H1 (cell line): ENCODE measurements at regions not wholly inside any gene's neighbourhood (a gene's known extent, or its start where the extent isn't known, plus 50 kb on each side); places are given as distances from the start of the nearest gene placed in this dataset.

Experiments
- CTCF ChIA-PET: fragments of 300-600 bp; sonication (Branson Sonifier 250); formaldehyde crosslinking; loops from one replicate; lab custom pipeline; 2021; ENCODE audit not compliant: partially characterized antibody; lab: Charles Lee
- POLR2A ChIA-PET: fragments of 300-600 bp; sonication (Branson Sonifier 250); formaldehyde crosslinking; loops from one replicate; lab custom pipeline; 2021; ENCODE audit warnings: inconsistent platforms; ENCODE audit not compliant: partially characterized antibody; lab: Charles Lee
- DNase-seq, 2 experiments: peaks; one replicate each; pipeline versions ENCODE4 v3.0.0 to v3.0.0-alpha.2; 2010 to 2022; ENCODE audit warnings: low spot score in 2 of 2, low read depth in 1 of 2, mixed read lengths in 1 of 2
- FAIRE-seq: peaks from 2 replicates; lab custom pipeline; 2011; peaks lifted over from hg19 to GRCh38; lab: Jason Lieb, UNC
- H2AFZ ChIP-seq: 2 replicates; pipeline ENCODE4 v1.8.1; 2012; ENCODE audit warnings: low read length, inconsistent platforms
- H2AK5ac ChIP-seq: 2 replicates; pipeline ENCODE4 v1.6.1; 2013; ENCODE audit warnings: low read depth, low read length
- H2BK120ac ChIP-seq: replicated peaks from 2 replicates; pipeline ENCODE3; 2013; ENCODE audit warnings: low read depth, low read length, inconsistent platforms
- H2BK12ac ChIP-seq: 2 replicates; pipeline ENCODE4 v1.6.1; 2013; ENCODE audit warnings: low read depth, low read length
- H2BK15ac ChIP-seq: 2 replicates; pipeline ENCODE4 v1.6.1; 2013; ENCODE audit warnings: low read length
- H2BK20ac ChIP-seq: 2 replicates; pipeline ENCODE4 v1.6.1; 2013; ENCODE audit warnings: low read length
- H2BK5ac ChIP-seq: 2 replicates; pipeline ENCODE4 v1.6.1; 2013; ENCODE audit warnings: low read depth, low read length
- H3K14ac ChIP-seq: 2 replicates; pipeline ENCODE4 v1.6.1; 2013; ENCODE audit warnings: inconsistent platforms; ENCODE audit not compliant: insufficient read length
- H3K18ac ChIP-seq: 2 replicates; pipeline ENCODE4 v1.6.1; 2013; ENCODE audit warnings: low read length; ENCODE audit errors: extremely low read depth
- H3K23ac ChIP-seq: 2 replicates; pipeline ENCODE4 v1.6.1; 2013; ENCODE audit warnings: inconsistent platforms; ENCODE audit not compliant: insufficient read length
- H3K23me2 ChIP-seq: 2 replicates; pipeline ENCODE4 v1.6.1; 2013; ENCODE audit warnings: low read depth, low read length
- H3K27ac ChIP-seq: 2 replicates; pipeline ENCODE4 v1.6.1; 2011; ENCODE audit warnings: low read depth, low read length, inconsistent platforms
- H3K27me3 ChIP-seq, 4 experiments: replicated peaks in 1 of 4; 1 replicate in 1 of 4; 2 replicates in 3 of 4; pipeline versions ENCODE4 v1.6.1 to v1.8.1; 2011 to 2013; ENCODE audit warnings: low read length in 3 of 4, mild to moderate bottlenecking in 3 of 4, inconsistent platforms in 2 of 4, mixed read lengths in 2 of 4, moderate library complexity in 1 of 4; ENCODE audit not compliant: control insufficient read depth in 3 of 4, insufficient read depth in 3 of 4; ENCODE audit errors: extremely low read depth in 1 of 4
- H3K36me3 ChIP-seq, 4 experiments: 2 replicates each; pipeline versions ENCODE4 v1.6.1 to v1.8.1; 2011 to 2013; ENCODE audit warnings: mild to moderate bottlenecking in 4 of 4, low read length in 3 of 4, moderate library complexity in 2 of 4, control low read depth in 1 of 4, inconsistent platforms in 1 of 4; ENCODE audit not compliant: insufficient read depth in 4 of 4, control insufficient read depth in 2 of 4
- H3K4ac ChIP-seq: replicated peaks from 2 replicates; pipeline ENCODE3; 2013; ENCODE audit warnings: low read length, low read depth, mixed read lengths, inconsistent platforms; ENCODE audit not compliant: insufficient read length
- H3K4me1 ChIP-seq, 4 experiments: replicated peaks in 1 of 4; 1 replicate in 1 of 4; 2 replicates in 3 of 4; pipeline versions ENCODE4 v1.6.1 to v1.8.1; 2011 to 2013; ENCODE audit warnings: low read length in 3 of 4, inconsistent platforms in 2 of 4, mixed read lengths in 1 of 4; ENCODE audit not compliant: insufficient read depth in 4 of 4, control insufficient read depth in 3 of 4
- H3K4me2 ChIP-seq, 2 experiments: 2 replicates each; pipeline versions ENCODE4 v1.6.1 to v1.8.1; 2011 to 2013; ENCODE audit warnings: low read depth in 2 of 2, low read length in 2 of 2, control low read depth in 1 of 2, inconsistent platforms in 1 of 2, mild to moderate bottlenecking in 1 of 2; ENCODE audit not compliant: insufficient read depth in 1 of 2
- H3K4me3 ChIP-seq, 4 experiments: fragments of 200-600, 300-600 bp in 1 of 4; sonication (generic), shearing (Covaris generic), sonication (Bioruptor Twin) in 1 of 4; 2 replicates each; pipeline versions ENCODE4 v1.5.1 to v1.8.1; 2011 to 2016; ENCODE audit warnings: low read length in 4 of 4, low read depth in 3 of 4, control low read depth in 2 of 4, inconsistent platforms in 2 of 4, mild to moderate bottlenecking in 2 of 4, mixed read lengths in 1 of 4, moderate library complexity in 1 of 4; ENCODE audit not compliant: insufficient read depth in 2 of 4; ENCODE audit errors: extremely low read depth in 1 of 4
- H3K56ac ChIP-seq: replicated peaks from 2 replicates; pipeline ENCODE3; 2013; ENCODE audit warnings: low read depth, mild to moderate bottlenecking, mixed read lengths, low read length, inconsistent platforms; ENCODE audit not compliant: insufficient read length
- H3K79me1 ChIP-seq: 2 replicates; pipeline ENCODE4 v1.6.1; 2013; ENCODE audit warnings: low read depth, low read length, control low read depth
- H3K79me2 ChIP-seq, 2 experiments: 2 replicates each; pipeline versions ENCODE4 v1.6.1 to v1.8.1; 2012 to 2013; ENCODE audit warnings: low read length in 2 of 2, mild to moderate bottlenecking in 2 of 2, inconsistent platforms in 1 of 2; ENCODE audit not compliant: insufficient read depth in 2 of 2, control insufficient read depth in 1 of 2
- H3K9ac ChIP-seq, 4 experiments: replicated peaks in 1 of 4; 1 replicate in 1 of 4; 2 replicates in 3 of 4; pipeline versions ENCODE4 v1.6.1 to v1.8.1; 2011 to 2013; ENCODE audit warnings: low read depth in 3 of 4, low read length in 3 of 4, control low read depth in 2 of 4, mild to moderate bottlenecking in 2 of 4, moderate library complexity in 2 of 4, inconsistent platforms in 1 of 4; ENCODE audit errors: extremely low read depth in 1 of 4
- H3K9me3 ChIP-seq, 2 experiments: 2 replicates each; pipeline versions ENCODE4 v1.6.1 to v1.8.1; 2012 to 2013; ENCODE audit warnings: mild to moderate bottlenecking in 2 of 2, moderate library complexity in 2 of 2, control low read depth in 1 of 2, inconsistent platforms in 1 of 2, low read depth in 1 of 2, low read length in 1 of 2, mixed read lengths in 1 of 2; ENCODE audit not compliant: insufficient read depth in 2 of 2
- H4K20me1 ChIP-seq, 2 experiments: replicated peaks in 1 of 2; 2 replicates each; pipeline versions ENCODE3 to v1.8.1; 2011 to 2013; ENCODE audit warnings: inconsistent platforms in 2 of 2, low read length in 2 of 2, mild to moderate bottlenecking in 1 of 2; ENCODE audit not compliant: insufficient read depth in 2 of 2, control insufficient read depth in 1 of 2
- H4K5ac ChIP-seq: 2 replicates; pipeline ENCODE4 v1.6.1; 2013; ENCODE audit warnings: low read length, low read depth, mixed read lengths, inconsistent platforms; ENCODE audit not compliant: insufficient read length
- H4K8ac ChIP-seq: 2 replicates; pipeline ENCODE4 v1.8.0; 2013; ENCODE audit warnings: mild to moderate bottlenecking, moderate library complexity, low read length, inconsistent platforms; ENCODE audit not compliant: insufficient read depth; ENCODE audit errors: extremely low read depth
- H4K91ac ChIP-seq: replicated peaks from 2 replicates; pipeline ENCODE3; 2013; ENCODE audit warnings: low read length, mixed read lengths, inconsistent platforms; ENCODE audit not compliant: insufficient read length
- BACH1 ChIP-seq: IDR thresholded peaks from 2 replicates; pipeline ENCODE4 v1.6.1; 2012; ENCODE audit warnings: low read length, improper control_type of control experiment
- BRCA1 ChIP-seq: IDR thresholded peaks from 2 replicates; pipeline ENCODE4 v1.6.1; 2012; ENCODE audit warnings: low read depth, low read length, improper control_type of control experiment
- CBX5 ChIP-seq: fragments of 300-800, 300-1000 bp; sonication (generic); IDR thresholded peaks from 2 replicates; pipeline ENCODE4 v1.7.1; 2016; ENCODE audit warnings: antibody characterized with exemption, low read length, low read depth
- FOSL1 ChIP-seq: IDR thresholded peaks from 2 replicates; pipeline ENCODE4 v1.6.1; 2011; ENCODE audit warnings: mild to moderate bottlenecking, low read depth, low read length, moderate library complexity; ENCODE audit not compliant: insufficient read depth
- GTF2F1 ChIP-seq: IDR thresholded peaks from 2 replicates; pipeline ENCODE4 v1.6.1; 2012; ENCODE audit warnings: low read depth, low read length, improper control_type of control experiment, borderline replicate concordance
- JUND ChIP-seq: IDR thresholded peaks from 2 replicates; pipeline ENCODE4 v1.6.1; 2011; ENCODE audit warnings: mild to moderate bottlenecking, improper control_type of control experiment, low read length
- KDM1A ChIP-seq: fragments of 200-600, 300-600 bp; sonication (generic); IDR thresholded peaks from 2 replicates; pipeline ENCODE4 v1.7.1; 2016; ENCODE audit warnings: mild to moderate bottlenecking, low read length, borderline replicate concordance
- PHF8 ChIP-seq: fragments of 200-600 bp; sonication (generic); conservative IDR thresholded peaks from 2 replicates; pipeline ENCODE4 v1.7.1; 2012; ENCODE audit warnings: low read depth, mild to moderate bottlenecking, inconsistent platforms, low read length, moderate library complexity
- POLR2AphosphoS5 ChIP-seq: IDR thresholded peaks from 2 replicates; pipeline ENCODE4 v1.6.1; 2011; ENCODE audit warnings: low read depth, low read length
- RAD21 ChIP-seq, 2 experiments: IDR thresholded peaks in 1 of 2; conservative IDR thresholded peaks in 1 of 2; 2 replicates each; pipeline ENCODE4 v1.6.1; 2011; ENCODE audit warnings: low read depth in 2 of 2, low read length in 2 of 2, improper control_type of control experiment in 1 of 2, inconsistent platforms in 1 of 2, mild to moderate bottlenecking in 1 of 2, moderate library complexity in 1 of 2
- RFX5 ChIP-seq: IDR thresholded peaks from 2 replicates; pipeline ENCODE4 v1.6.1; 2011; ENCODE audit warnings: low read depth, low read length, improper control_type of control experiment, borderline replicate concordance
- RNF2 ChIP-seq: fragments of 200-900, 300-1000 bp; sonication (generic); IDR thresholded peaks from 2 replicates; pipeline ENCODE4 v1.7.1; 2016; ENCODE audit warnings: borderline replicate concordance, low read depth, mild to moderate bottlenecking, antibody characterized with exemption, low read length; ENCODE audit not compliant: poor library complexity, severe bottlenecking; ENCODE audit errors: missing control alignments
- SP2 ChIP-seq: IDR thresholded peaks from 2 replicates; pipeline ENCODE4 v1.6.1; 2012; ENCODE audit warnings: mild to moderate bottlenecking, low read length, inconsistent platforms
- SP4 ChIP-seq: IDR thresholded peaks from 2 replicates; pipeline ENCODE4 v1.6.1; 2012; ENCODE audit warnings: low read length, inconsistent platforms
- SUZ12 ChIP-seq: fragments of 200-600 bp; sonication (generic); IDR thresholded peaks from 2 replicates; pipeline ENCODE4 v1.6.1; 2012; ENCODE audit warnings: mild to moderate bottlenecking, inconsistent platforms, low read length, moderate library complexity, mixed read lengths
- WGBS, 2 experiments: shearing (Covaris generic) in 1 of 2; methylation state at CpG; one replicate each; pipeline versions ENCODE4 v1.1.6 to v1.1.7; 2013 to 2015; ENCODE audit warnings: low lambda C conversion rate in 2 of 2, mixed read lengths in 2 of 2, inconsistent platforms in 1 of 2, low coverage in 1 of 2, missing lambda C conversion rate in 1 of 2; ENCODE audit not compliant: insufficient replicate concordance in 2 of 2, insufficient coverage in 1 of 2, insufficient read length in 1 of 2; ENCODE audit errors: extremely low coverage in 1 of 2, missing lambda C conversion rate in 1 of 2; 5-methylcytosine and 5-hydroxymethylcytosine counted together

- H3K9me3 ChIP-seq, result no peaks in the 10 kb centered on the region
- no peaks in the 10 kb centered on the region for H3K4me1 ChIP-seq
- POLR2A ChIA-PET, result no interaction called here
- no peak overlapping the region for H4K5ac ChIP-seq
- H3K79me2 ChIP-seq, result no peaks in the 10 kb centered on the region
- H2AFZ ChIP-seq, result no peak overlapping the region
- H3K4ac ChIP-seq, result no peak overlapping the region
- H2BK20ac ChIP-seq, result no peak overlapping the region
- H2BK12ac ChIP-seq, result no peak overlapping the region
- no peak overlapping the region for H3K9ac ChIP-seq
- no peaks in the 10 kb centered on the region for H4K20me1 ChIP-seq
- no peaks in the 10 kb centered on the region for H3K79me1 ChIP-seq
- H3K14ac ChIP-seq, result no peak overlapping the region
- H4K91ac ChIP-seq, result no peak overlapping the region
- 95% methylated on average over 4 of the region's 4 CpGs; no CpG with 5 or more reads in 1 of the 2 experiments for WGBS, 2 experiments
- H3K36me3 ChIP-seq, result no peaks in the 10 kb centered on the region; a peak in 1 of 8 replicates
- H3K4me3 ChIP-seq, result no peak overlapping the region
- H3K56ac ChIP-seq, result no peak overlapping the region
- FAIRE-seq (no peak), DNase-seq (no peak)
- H2AK5ac ChIP-seq, result no peak overlapping the region
- H3K23ac ChIP-seq, result no peak overlapping the region
- H3K27ac ChIP-seq, result no peak overlapping the region
- H3K4me2 ChIP-seq, result no peak overlapping the region
- H2BK120ac ChIP-seq, result no peak overlapping the region
- H2BK15ac ChIP-seq, result no peak overlapping the region
- H3K27me3 ChIP-seq, result no peaks in the 10 kb centered on the region
- CTCF ChIA-PET, result no interaction called here
- no peaks in the 10 kb centered on the region for H3K23me2 ChIP-seq
- H2BK5ac ChIP-seq, result no peak overlapping the region
- H4K8ac ChIP-seq, result no peak overlapping the region
- H3K18ac ChIP-seq, result no peak overlapping the region
- TF ChIP-seq JUND, result no peak
- no peak for TF ChIP-seq RAD21 (IDR thresholded peaks at IDR 0.05 in 1 of 2, conservative IDR thresholded peaks at IDR 0.05 in 1 of 2; ENCODE audit: low read depth in 2 of 2, low read length in 2 of 2)
- no peak for TF ChIP-seq GTF2F1
- no peak for TF ChIP-seq PHF8
- no peak for TF ChIP-seq POLR2AphosphoS5
- TF ChIP-seq RFX5, result no peak
- no peak for TF ChIP-seq SP2
- no peak for TF ChIP-seq CBX5
- no peak for TF ChIP-seq FOSL1
- TF ChIP-seq RNF2, result no peak
- no peak for TF ChIP-seq BACH1
- no peak for TF ChIP-seq BRCA1
- no peak for TF ChIP-seq SP4
- no peak for TF ChIP-seq SUZ12
- TF ChIP-seq KDM1A, result no peak
Measured at GRCh38 chr17:12554251-12554650, 111.4 kb upstream of the MYOCD start.
